ENCODE measurements at regions not wholly inside any gene's neighbourhood (a gene's known extent, or its start where the extent isn't known, plus 50 kb on each side); places are given as distances from the start of the nearest gene placed in this dataset.
"Not testable (repeated sequence)": the region's sequence is repeated elsewhere in the genome, so short reads cannot be mapped to it uniquely, and the experiment has no call there.

GRCh38 chr14:71629765-71630492, 302.3 kb upstream of the RGS6 start:
- Histone ChIP-seq H3K27me3 (no peaks in the 10 kb centered on the region), H3K9me3 (no peaks in the 10 kb centered on the region), H3K4me1 (no peaks in the 10 kb centered on the region), H3K4me3 (no peak overlapping the region), H3K36me3 (no peaks in the 10 kb centered on the region), H3K27ac (no peak overlapping the region)
- TF ChIP-seq CTCF (IDR thresholded peaks at IDR 0.05 in 4 of 5, conservative IDR thresholded peaks at IDR 0.05 in 1 of 5) (no peak), POLR2A (IDR thresholded peaks at IDR 0.05) (no peak)
- DNase-seq (no peak), ATAC-seq (no peak)
- in situ Hi-C loops (cut with MboI; ENCODE audit: low sequenced_read_pairs in 4 of 4) (no loop called here), intact Hi-C loops (cut with DNase I; ENCODE audit: low total_unique reads) (no loop called here)

- intact Hi-C loops (cut with DNase I; ENCODE audit: low total_unique reads); ATAC-seq: not testable (repeated sequence)
Measured at GRCh38 chr14:71631030-71631429, 301.2 kb upstream of the RGS6 start.

DNA sequence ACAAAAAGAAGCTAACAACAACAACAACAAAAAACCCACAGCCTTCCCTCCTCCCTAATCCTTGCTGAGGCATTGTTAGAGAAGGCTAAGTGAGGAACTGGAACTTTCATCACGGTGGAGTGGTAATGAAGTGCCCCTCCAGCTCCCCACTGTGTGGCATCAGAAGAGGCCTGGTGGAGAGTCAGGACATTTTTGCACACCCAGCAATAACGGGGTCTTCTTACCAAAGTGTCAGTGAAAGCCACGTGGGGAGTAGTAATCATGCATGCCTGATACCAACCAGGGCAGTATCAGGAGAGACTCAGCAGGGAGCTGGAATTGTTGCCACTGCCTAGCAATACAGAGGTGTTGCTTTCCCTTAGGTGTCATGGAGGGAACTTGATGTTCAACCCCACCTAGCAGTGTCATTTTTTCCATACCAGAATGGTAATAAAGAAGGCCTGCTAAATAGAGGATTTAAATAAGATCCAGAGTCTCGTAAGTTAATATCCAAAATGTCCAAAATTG, 299.7 kb upstream of the RGS6 start:
- DNase-seq = no peak
- in situ Hi-C loops (cut with MboI; ENCODE audit: low sequenced_read_pairs in 4 of 4) = no loop called here
- Histone ChIP-seq H3K4me3 (no peak overlapping the region), H3K4me1 (no peaks in the 10 kb centered on the region), H3K9me3 (no peaks in the 10 kb centered on the region), H3K36me3 (no peaks in the 10 kb centered on the region), H3K27me3 (no peaks in the 10 kb centered on the region), H3K27ac (no peak overlapping the region)
- intact Hi-C loops (cut with DNase I; ENCODE audit: low total_unique reads) = no loop called here
- no peak for ATAC-seq
- TF ChIP-seq POLR2A (IDR thresholded peaks at IDR 0.05) (no peak), CTCF (IDR thresholded peaks at IDR 0.05 in 4 of 5, conservative IDR thresholded peaks at IDR 0.05 in 1 of 5) (no peak)

More at GRCh38 chr14:71631030-71631429, 301.2 kb upstream of the RGS6 start:
- H3K9me3 ChIP-seq; H3K4me1 ChIP-seq; H3K27ac ChIP-seq; DNase-seq; H3K27me3 ChIP-seq; H3K4me3 ChIP-seq; H3K36me3 ChIP-seq; in situ Hi-C loops (cut with MboI; ENCODE audit: low sequenced_read_pairs in 4 of 4): not testable (repeated sequence)

- Histone ChIP-seq H3K4me3 (no peak overlapping the region), H3K27ac (no peak overlapping the region), H3K36me3 (no peaks in the 10 kb centered on the region), H3K4me1 (no peaks in the 10 kb centered on the region), H3K9me3 (no peaks in the 10 kb centered on the region), H3K27me3 (no peaks in the 10 kb centered on the region)
- TF ChIP-seq POLR2A (IDR thresholded peaks at IDR 0.05) (no peak), CTCF (IDR thresholded peaks at IDR 0.05 in 4 of 5, conservative IDR thresholded peaks at IDR 0.05 in 1 of 5) (no peak)
- in situ Hi-C loops (cut with MboI; ENCODE audit: low sequenced_read_pairs in 4 of 4) (no loop called here), intact Hi-C loops (cut with DNase I; ENCODE audit: low total_unique reads) (no loop called here)
- DNase-seq = no peak
- ATAC-seq = no peak
Measured at GRCh38 chr14:71636076-71636475, 296.2 kb upstream of the RGS6 start.

DNA sequence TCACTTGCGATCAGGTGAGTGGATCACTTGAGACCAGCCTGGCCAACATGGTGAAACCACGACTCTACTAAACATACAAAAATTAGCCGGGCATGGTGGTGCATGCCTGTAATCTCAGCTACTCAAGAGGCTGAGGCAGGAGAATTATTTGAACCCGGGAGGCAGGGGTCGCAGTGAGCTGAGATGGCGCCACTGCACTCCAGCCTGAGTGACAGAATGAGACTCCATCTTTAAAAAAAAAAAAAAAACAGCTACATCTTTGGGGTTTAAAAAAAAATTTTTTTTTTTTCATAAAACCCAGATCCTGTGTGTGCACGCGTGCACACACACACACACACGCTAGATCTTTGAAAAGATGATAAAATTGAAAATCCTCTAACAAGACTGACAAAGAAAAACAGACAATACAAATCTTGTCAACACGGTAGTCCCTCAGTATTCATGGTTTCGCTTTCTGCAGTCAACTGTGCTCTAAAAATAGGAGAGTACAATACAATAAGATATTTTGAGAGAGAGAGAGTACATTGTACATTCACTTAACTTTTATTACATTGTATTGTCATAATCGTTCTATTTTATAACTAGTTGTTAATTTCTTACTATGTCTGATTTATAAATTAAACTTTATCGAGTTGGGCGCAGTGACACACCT, 295.3 kb upstream of the RGS6 start:
- no peak for ATAC-seq
- H3K4me3 ChIP-seq = no peak overlapping the region
- intact Hi-C loops (cut with DNase I; ENCODE audit: low total_unique reads) (no loop called here), in situ Hi-C loops (cut with MboI; ENCODE audit: low sequenced_read_pairs in 4 of 4) (no loop called here)
- no peaks in the 10 kb centered on the region for H3K9me3 ChIP-seq
- H3K27me3 ChIP-seq = no peaks in the 10 kb centered on the region
- no peak for DNase-seq
- H3K36me3 ChIP-seq = no peaks in the 10 kb centered on the region
- no peaks in the 10 kb centered on the region for H3K4me1 ChIP-seq
- no peak for TF ChIP-seq CTCF (IDR thresholded peaks at IDR 0.05 in 4 of 5, conservative IDR thresholded peaks at IDR 0.05 in 1 of 5)
- no peak for TF ChIP-seq POLR2A (IDR thresholded peaks at IDR 0.05)
- no peak overlapping the region for H3K27ac ChIP-seq

All from gastrocnemius medialis (tissue), 4 donors.